Neural crest cell (in vitro differentiated cells): ENCODE measurements at regions not wholly inside any gene's neighbourhood (a gene's known extent, or its start where the extent isn't known, plus 50 kb on each side); places are given as distances from the start of the nearest gene placed in this dataset.

Source experiments
- DNase-seq: peaks from one replicate; pipeline ENCODE4 v3.0.0; 2021; ENCODE audit warnings: low read depth, mixed read lengths, low spot score
- H3K27ac Mint-ChIP-seq: one replicate; pipeline ENCODE4 v1.8.0; 2021; ENCODE audit warnings: mild to moderate bottlenecking, mixed read lengths; ENCODE audit not compliant: unreplicated experiment
- H3K27me3 Mint-ChIP-seq: 2 replicates; pipeline ENCODE4 v1.8.0; 2021; ENCODE audit warnings: low read depth, mild to moderate bottlenecking, mixed read lengths
- H3K36me3 Mint-ChIP-seq: 2 replicates; pipeline ENCODE4 v1.8.0; 2021; ENCODE audit warnings: low read depth, mild to moderate bottlenecking, mixed read lengths
- H3K4me1 Mint-ChIP-seq: 2 replicates; pipeline ENCODE4 v1.8.0; 2021; ENCODE audit warnings: mixed read lengths
- H3K4me3 Mint-ChIP-seq: one replicate; pipeline ENCODE4 v1.8.0; 2021; ENCODE audit warnings: mild to moderate bottlenecking, mixed read lengths
- H3K9me3 Mint-ChIP-seq: 2 replicates; pipeline ENCODE4 v1.8.0; 2021; ENCODE audit warnings: mixed read lengths
- TF ChIP-seq, protein P1 (sequence below): fragments of 200-600 bp; sonication (generic); conservative IDR thresholded peaks from 2 replicates; pipeline ENCODE4 v1.5.0; 2021; ENCODE audit warnings: antibody characterized with exemption, mild to moderate bottlenecking

DNA sequence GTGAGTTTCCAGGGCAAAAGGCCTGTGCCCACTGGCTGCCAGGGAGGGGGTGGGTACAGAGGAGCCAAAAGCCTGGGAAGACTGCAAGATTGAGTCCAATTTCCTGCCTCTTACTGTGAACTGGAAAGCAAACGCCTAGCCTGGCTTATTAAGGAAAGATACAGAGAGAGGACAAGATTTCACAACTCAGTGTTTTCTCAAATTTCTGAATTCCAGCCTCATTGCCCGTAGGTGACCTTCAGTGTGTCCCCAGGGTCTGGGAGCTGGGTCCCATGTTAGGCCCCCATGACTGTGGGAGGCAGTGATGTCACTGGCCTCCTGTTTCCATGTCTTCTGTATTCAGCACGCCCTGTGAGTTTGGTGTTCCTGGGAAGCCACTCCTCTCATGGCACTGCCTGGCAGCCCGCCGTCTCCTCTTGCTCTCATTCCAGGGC, 60.6 kb upstream of the PTPN3 start:
- TF ChIP-seq, protein P1, sequence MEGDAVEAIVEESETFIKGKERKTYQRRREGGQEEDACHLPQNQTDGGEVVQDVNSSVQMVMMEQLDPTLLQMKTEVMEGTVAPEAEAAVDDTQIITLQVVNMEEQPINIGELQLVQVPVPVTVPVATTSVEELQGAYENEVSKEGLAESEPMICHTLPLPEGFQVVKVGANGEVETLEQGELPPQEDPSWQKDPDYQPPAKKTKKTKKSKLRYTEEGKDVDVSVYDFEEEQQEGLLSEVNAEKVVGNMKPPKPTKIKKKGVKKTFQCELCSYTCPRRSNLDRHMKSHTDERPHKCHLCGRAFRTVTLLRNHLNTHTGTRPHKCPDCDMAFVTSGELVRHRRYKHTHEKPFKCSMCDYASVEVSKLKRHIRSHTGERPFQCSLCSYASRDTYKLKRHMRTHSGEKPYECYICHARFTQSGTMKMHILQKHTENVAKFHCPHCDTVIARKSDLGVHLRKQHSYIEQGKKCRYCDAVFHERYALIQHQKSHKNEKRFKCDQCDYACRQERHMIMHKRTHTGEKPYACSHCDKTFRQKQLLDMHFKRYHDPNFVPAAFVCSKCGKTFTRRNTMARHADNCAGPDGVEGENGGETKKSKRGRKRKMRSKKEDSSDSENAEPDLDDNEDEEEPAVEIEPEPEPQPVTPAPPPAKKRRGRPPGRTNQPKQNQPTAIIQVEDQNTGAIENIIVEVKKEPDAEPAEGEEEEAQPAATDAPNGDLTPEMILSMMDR, result no peak
- DNase-seq, result no peak
- Mint-ChIP-seq H3K27me3 (peaks cover 14% of the 10 kb centered on the region), H3K9me3 (no peaks in the 10 kb centered on the region), H3K36me3 (no peaks in the 10 kb centered on the region), H3K27ac (peak overlapping the region; percentile 69), H3K4me3 (no peak overlapping the region), H3K4me1 (peaks cover 9% of the 10 kb centered on the region)

GRCh38 chr9:109560470-109561132, 62.5 kb upstream of the PTPN3 start:
- Mint-ChIP-seq H3K27me3 (peaks cover 14% of the 10 kb centered on the region), H3K4me1 (peaks cover 9% of the 10 kb centered on the region), H3K4me3 (no peak overlapping the region), H3K36me3 (no peaks in the 10 kb centered on the region), H3K27ac (peak overlapping the region; percentile 83), H3K9me3 (no peaks in the 10 kb centered on the region)
- DNase-seq, result no peak
- TF ChIP-seq, protein P1, result no peak

GRCh38 chr9:109561137-109561536, 63.0 kb upstream of the PTPN3 start:
- peaks cover 14% of the 10 kb centered on the region for H3K27me3 Mint-ChIP-seq
- no peak overlapping the region for H3K4me3 Mint-ChIP-seq
- DNase-seq, result no peak
- no peaks in the 10 kb centered on the region for H3K36me3 Mint-ChIP-seq
- TF ChIP-seq, protein P1, result no peak
- no peak overlapping the region for H3K27ac Mint-ChIP-seq
- no peaks in the 10 kb centered on the region for H3K9me3 Mint-ChIP-seq
- peaks cover 9% of the 10 kb centered on the region for H3K4me1 Mint-ChIP-seq

- no peak for DNase-seq
- no peaks in the 10 kb centered on the region for H3K4me1 Mint-ChIP-seq
- H3K36me3 Mint-ChIP-seq, result peaks cover 4% of the 10 kb centered on the region
- no peak overlapping the region for H3K4me3 Mint-ChIP-seq
- peaks cover 4% of the 10 kb centered on the region for H3K27me3 Mint-ChIP-seq
- TF ChIP-seq, protein P1, result no peak
- H3K27ac Mint-ChIP-seq, result no peak overlapping the region
- H3K9me3 Mint-ChIP-seq, result peaks cover 8% of the 10 kb centered on the region
These were observed 70.0 kb upstream of the PTPN3 start for GRCh38 chr9:109568089-109568488.

DNA sequence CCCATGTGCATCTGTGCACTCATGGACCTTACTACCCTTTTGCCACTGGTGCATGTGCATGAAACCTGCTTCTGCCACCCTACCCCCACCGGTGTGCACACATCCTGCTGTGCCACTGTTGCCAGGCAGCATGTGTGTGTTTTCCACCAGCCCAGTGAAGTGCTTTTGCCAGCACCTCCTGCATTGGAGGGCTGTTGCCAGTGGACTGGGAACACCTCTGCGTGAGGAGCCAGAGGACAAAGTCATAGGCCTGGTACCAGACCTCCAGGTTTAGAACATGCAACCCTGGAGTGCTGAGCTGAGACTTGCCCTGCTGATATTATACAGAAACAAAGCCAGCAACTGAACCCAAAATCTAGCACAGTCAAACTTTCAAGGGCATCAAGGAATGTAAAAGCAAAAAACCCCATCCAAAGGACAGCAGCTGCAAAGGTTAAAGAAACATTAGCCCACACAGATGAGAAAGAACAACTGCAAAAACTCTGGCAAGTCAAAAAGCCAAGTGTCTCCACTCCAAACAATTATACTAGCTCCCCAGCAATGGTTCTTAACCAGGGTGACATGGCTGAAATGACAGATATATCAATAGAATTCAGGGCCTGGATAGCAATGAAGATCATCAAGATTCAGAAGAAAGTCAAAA, 70.6 kb upstream of the PTPN3 start:
- Mint-ChIP-seq H3K27ac (no peak overlapping the region), H3K27me3 (peaks cover 2% of the 10 kb centered on the region), H3K4me1 (no peaks in the 10 kb centered on the region), H3K36me3 (peaks cover 4% of the 10 kb centered on the region), H3K9me3 (peaks cover 8% of the 10 kb centered on the region), H3K4me3 (no peak overlapping the region)
- TF ChIP-seq, protein P1, result no peak
- no peak for DNase-seq
